Stromal cell of bone marrow (primary cell): ENCODE measurements at regions not wholly inside any gene's neighbourhood (a gene's known extent, or its start where the extent isn't known, plus 50 kb on each side); places are given as distances from the start of the nearest gene placed in this dataset.
"Not testable (repeated sequence)": the region's sequence is repeated elsewhere in the genome, so short reads cannot be mapped to it uniquely, and the experiment has no call there.

Experiments
- DNase-seq: peaks from one replicate; pipeline ENCODE4 v3.0.0-alpha.2; 2012; ENCODE audit warnings: low read depth

GRCh38 chr12:62008703-62009102 is 251.5 kb upstream of the USP15 start:
- no peak for DNase-seq

GRCh38 chr12:62009445-62009844 is 250.8 kb upstream of the USP15 start:
- no peak for DNase-seq

GRCh38 chr12:62010331-62010906 is 249.8 kb upstream of the USP15 start:
- not testable (repeated sequence) for DNase-seq

GRCh38 chr12:62010973-62011372 is 249.2 kb upstream of the USP15 start:
- not testable (repeated sequence) for DNase-seq

- DNase-seq = no peak
Measured at GRCh38 chr12:62014330-62014729, 245.9 kb upstream of the USP15 start.

- no peak for DNase-seq
Measured at GRCh38 chr12:62016021-62016420, 244.2 kb upstream of the USP15 start.

- no peak for DNase-seq
Measured at GRCh38 chr12:62021808-62022207, 238.4 kb upstream of the USP15 start.

- DNase-seq = no peak
Measured at GRCh38 chr12:62028536-62028935, 231.7 kb upstream of the USP15 start.

GRCh38 chr12:62032870-62033269 is 227.3 kb upstream of the USP15 start:
- DNase-seq = no peak

GRCh38 chr12:62044450-62045135 is 215.6 kb upstream of the USP15 start:
- DNase-seq = no peak

GRCh38 chr12:62045211-62045610 is 215.0 kb upstream of the USP15 start:
- no peak for DNase-seq

- DNase-seq = no peak
Measured at GRCh38 chr12:62050785-62051184, 209.4 kb upstream of the USP15 start.

- DNase-seq = no peak
Measured at GRCh38 chr12:62069976-62070375, 190.2 kb upstream of the USP15 start.

- DNase-seq = not testable (repeated sequence)
Measured at GRCh38 chr12:62073236-62073635, 187.0 kb upstream of the USP15 start.

- no peak for DNase-seq
Measured at GRCh38 chr12:62075870-62076269, 184.3 kb upstream of the USP15 start.

- DNase-seq = no peak
Measured at GRCh38 chr12:62078020-62078419, 182.2 kb upstream of the USP15 start.

- DNase-seq = no peak
Measured at GRCh38 chr12:62082448-62082847, 177.8 kb upstream of the USP15 start.

- no peak for DNase-seq
Measured at GRCh38 chr12:62098132-62098531, 162.1 kb upstream of the USP15 start.

GRCh38 chr12:62103748-62104147 is 156.5 kb upstream of the USP15 start:
- DNase-seq = no peak

- no peak for DNase-seq
Measured at GRCh38 chr12:62106547-62107185, 153.5 kb upstream of the USP15 start.

- no peak for DNase-seq
Measured at GRCh38 chr12:62113366-62114011, 146.7 kb upstream of the USP15 start.

- DNase-seq = no peak
Measured at GRCh38 chr12:62116986-62117385, 143.2 kb upstream of the USP15 start.

GRCh38 chr12:62123721-62124203 is 136.4 kb upstream of the USP15 start:
- peak; percentile 13 for DNase-seq
